HG02938 (cell line): ENCODE measurements at regions not wholly inside any gene's neighbourhood (a gene's known extent, or its start where the extent isn't known, plus 50 kb on each side); places are given as distances from the start of the nearest gene placed in this dataset.
"Not testable (repeated sequence)": the region's sequence is repeated elsewhere in the genome, so short reads cannot be mapped to it uniquely, and the experiment has no call there.

Experiments
- ATAC-seq: cut with Tn5 transposase; IDR thresholded peaks from one replicate; pipeline ENCODE4 v1.9.1; 2021; ENCODE audit warnings: mild to moderate bottlenecking, moderate library complexity; ENCODE audit not compliant: unreplicated experiment

- ATAC-seq = no peak
These were observed 300.5 kb upstream of the CTNND2 start for GRCh38 chr5:12204761-12205160.

- ATAC-seq = no peak
These were observed 289.3 kb upstream of the CTNND2 start for GRCh38 chr5:12193536-12193935.

DNA sequence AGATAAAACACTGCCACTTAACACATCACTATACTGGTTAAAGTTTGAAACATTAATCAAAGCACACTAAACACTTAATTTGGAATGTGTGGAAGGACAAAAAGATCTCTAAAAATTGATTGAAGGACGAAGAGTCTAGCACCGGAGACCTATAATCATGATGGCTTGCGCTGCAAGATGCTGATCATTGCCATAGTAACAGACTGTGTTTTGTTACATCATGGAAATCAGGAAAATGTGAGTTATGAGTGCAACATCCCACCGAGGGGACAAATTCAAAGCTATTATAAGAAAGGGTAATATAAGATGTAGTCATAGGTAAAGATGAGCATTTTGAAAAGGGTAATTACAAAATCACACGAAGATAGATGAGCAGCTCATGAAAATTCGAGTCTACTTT lies 278.8 kb upstream of the CTNND2 start:
- ATAC-seq = no peak

GRCh38 chr5:12177851-12178250 lies 273.6 kb upstream of the CTNND2 start:
- ATAC-seq = no peak

GRCh38 chr5:12177225-12177624 lies 273.0 kb upstream of the CTNND2 start:
- no peak for ATAC-seq

- no peak for ATAC-seq
These were observed 271.8 kb upstream of the CTNND2 start for GRCh38 chr5:12175914-12176585.

DNA sequence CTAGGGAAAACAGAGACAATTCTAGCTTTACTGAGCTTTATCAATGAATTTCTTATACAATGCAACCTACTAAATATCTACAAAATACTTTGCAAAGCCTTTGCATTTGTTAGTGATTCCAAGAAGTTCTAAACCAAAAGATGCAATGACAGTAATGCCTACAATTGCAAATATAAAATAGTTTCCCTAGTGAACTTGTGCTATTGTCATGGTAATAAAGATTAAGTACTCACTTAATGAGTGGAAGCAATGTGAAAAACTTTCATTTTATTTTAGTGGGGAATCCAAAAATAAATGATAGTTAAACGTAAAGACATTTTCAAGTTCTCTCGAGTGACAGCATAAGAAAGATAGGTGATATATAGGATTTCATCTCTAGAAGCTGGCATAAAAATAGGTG lies 270.5 kb upstream of the CTNND2 start:
- ATAC-seq = no peak

- ATAC-seq = no peak
These were observed 265.3 kb upstream of the CTNND2 start for GRCh38 chr5:12169536-12169935.

GRCh38 chr5:12162863-12163262 lies 258.6 kb upstream of the CTNND2 start:
- ATAC-seq = no peak

DNA sequence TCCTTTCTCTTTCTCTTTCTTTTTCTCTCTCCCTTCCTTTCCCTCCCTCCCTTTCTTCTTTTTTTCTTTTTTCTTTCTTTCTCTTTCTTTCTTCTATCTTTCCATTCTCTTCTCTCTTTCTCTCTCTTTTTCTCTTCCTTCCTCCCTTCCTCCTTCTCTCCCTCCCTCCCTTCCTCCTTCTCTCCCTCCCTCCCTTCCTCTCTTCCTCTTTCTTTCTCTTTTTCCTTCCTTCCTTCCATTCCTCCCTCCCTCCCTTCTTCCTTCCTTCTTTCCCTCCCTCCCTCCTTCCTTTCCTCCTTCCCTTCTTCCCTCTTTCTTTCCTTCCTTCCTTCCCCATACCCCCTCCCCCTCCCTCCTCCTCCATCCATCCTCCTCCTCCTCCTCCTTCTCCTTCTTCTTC lies 243.3 kb upstream of the CTNND2 start:
- ATAC-seq = no peak

- ATAC-seq = no peak
These were observed 237.2 kb upstream of the CTNND2 start for GRCh38 chr5:12141496-12141895.

DNA sequence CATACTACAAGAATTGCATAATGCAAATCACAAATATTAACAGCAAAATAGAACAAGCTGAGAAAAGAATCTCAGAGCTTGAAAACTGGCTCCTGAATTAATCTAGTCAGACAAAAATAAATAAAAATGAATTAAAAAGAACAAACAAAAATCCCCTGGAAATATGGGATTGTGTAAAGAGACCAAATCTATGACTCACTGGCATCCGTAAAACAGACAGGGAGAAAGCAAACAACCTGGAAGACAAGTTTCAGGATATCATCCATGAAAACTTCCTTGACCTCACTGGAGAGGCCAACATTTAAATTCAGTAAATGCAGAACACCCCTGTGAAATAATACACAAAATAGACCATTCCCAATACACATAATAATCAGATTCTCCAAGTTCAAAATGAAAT lies 229.3 kb upstream of the CTNND2 start:
- ATAC-seq = no peak

DNA sequence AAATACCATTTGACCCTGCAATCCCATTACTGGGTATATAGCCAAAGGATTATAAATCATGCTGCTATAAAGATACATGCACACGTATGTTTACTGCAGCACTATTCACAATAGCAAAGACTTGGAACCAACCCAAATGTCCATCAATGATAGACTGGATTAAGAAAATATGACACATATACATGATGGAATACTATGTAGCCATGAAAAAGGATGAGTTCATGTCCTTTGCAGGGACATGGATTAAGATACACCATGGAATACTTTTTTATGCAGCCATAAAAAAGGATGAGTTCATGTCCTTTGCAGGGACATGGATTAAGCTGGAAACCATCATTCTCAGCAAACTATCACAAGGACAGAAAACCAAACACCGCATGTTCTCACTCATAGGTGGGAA lies 226.8 kb upstream of the CTNND2 start:
- not testable (repeated sequence) for ATAC-seq

DNA sequence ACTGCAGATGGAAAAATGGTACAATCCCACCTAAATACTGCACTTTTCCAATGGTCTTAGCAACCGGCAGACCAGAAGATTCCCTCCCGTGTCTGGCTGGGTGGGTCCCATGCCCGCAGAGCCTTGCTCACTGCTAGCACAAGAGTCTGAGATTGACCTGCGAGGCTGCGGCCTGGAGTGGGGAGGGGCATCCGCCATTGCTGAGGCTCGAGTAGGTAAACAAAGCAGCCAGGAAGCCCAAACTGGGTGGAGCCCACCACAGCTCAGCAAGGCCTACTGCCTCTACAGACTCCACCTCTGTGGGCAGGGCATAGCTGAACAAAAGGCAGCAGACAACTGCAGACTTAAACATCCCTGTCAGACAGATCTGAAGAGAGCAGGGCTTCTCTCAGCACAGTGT lies 221.6 kb upstream of the CTNND2 start:
- ATAC-seq = no peak

DNA sequence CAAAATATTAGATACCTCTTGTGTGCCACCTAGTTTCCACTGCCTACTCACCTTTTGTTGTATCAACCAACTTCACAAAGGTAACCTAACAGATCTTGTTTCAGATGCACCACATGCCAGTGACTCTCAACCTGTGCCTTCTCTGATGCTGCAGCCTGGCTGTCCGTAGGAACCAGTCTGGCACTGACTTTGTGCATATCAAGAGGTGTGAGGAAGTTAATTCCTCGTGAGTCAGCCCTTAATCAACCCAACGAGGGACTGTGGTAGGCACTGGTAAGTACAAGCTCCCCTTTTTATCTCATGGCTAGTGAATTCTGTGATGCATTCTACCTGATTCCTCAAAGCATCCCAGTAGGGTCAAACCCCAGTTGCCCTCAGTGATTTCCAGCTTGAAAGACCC lies 215.4 kb upstream of the CTNND2 start:
- no peak for ATAC-seq

DNA sequence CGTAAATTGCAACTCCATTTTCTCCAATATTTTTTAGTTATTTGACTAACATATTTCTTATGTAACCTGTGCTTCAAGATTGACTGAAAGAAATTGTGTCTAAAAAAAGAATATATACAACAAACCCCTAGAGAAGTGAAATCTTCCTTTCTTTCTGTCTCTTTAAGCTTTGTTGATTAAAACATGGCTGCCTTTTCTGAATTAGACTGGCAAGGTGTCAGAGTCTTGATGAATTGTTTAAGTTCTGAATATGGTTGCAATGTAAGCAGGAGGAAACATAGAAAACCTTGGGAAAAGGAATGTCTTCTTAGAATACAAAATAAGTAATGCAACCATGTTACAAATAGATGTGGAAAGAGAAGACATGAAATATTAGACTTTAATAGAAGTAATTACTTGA lies 209.8 kb upstream of the CTNND2 start:
- ATAC-seq = no peak

GRCh38 chr5:12113062-12113461 lies 208.8 kb upstream of the CTNND2 start:
- no peak for ATAC-seq

DNA sequence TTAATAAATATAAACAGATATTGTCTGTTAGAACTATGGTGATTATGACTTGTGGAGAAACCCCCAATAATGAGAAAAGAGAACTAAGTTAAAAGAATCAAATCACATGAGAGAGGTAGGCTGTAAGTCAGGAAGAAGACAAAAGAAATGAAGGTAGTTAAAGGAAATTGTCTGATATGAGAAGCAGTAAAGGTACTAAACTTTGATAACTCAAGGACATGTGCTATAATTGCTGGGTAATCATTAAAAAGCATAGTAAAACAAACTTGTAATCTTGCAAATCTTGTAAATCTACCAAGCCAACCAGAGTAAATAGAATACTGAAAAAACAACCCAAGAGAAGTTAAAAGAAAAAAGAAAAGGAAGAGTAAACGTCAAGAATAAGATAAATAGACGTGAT lies 207.0 kb upstream of the CTNND2 start:
- no peak for ATAC-seq

DNA sequence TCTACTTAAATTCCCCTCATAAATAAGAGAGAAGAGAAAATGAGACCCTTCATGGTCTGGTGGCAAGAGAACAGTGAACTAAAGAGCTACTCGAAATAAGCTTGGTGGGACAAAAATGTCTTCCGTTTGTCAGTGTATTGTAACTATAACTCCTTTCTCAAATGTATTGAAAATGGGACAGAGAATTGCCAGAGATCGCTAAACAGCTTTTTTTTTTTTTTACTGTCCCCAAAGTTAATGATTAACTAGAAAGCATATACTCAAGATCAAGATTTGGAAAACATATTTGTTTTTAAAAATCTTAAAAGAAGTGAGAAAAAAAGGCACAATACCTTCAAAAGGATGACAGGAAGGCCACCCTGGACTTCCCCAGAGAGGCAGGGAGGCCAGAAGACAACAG lies 206.4 kb upstream of the CTNND2 start:
- no peak for ATAC-seq

- no peak for ATAC-seq
These were observed 204.9 kb upstream of the CTNND2 start for GRCh38 chr5:12109075-12109688.

DNA sequence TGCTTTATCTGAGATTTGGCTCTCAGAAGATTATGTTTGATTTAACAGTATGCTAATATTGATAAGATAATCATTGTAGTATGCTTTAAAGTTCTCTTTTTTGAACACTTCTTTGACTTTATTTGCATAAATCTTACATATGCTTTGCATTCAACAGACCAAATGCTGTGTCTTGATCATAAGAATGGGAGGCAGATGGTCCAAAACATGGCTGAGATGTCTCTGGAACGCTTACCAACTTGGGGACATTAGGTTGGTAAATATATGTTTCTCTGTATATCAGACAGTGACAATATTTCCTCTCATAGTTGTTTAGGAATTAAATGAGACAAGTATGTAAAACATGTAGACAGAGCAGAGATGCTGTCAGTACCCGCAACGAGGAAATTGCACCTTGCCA lies 197.9 kb upstream of the CTNND2 start:
- ATAC-seq = no peak

DNA sequence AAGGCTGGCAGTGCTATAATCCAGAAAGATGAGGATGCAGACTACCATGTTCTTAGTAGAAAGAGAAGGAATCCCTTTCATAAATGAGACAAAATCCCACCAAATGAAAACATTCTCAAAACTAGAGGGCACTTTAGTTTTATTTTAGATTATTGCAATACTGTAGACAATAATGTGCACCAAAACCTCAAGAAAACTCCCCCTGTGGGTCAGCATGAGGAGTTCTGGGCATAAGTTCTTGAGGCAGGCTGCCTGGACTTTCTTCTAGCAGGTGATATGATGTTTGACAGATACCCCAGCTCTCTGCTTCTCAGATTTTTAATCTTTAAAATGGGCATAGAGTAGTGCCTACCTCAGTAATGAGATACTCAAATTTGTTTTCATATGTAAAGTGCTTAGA lies 196.3 kb upstream of the CTNND2 start:
- no peak for ATAC-seq

- ATAC-seq = no peak
These were observed 195.1 kb upstream of the CTNND2 start for GRCh38 chr5:12099296-12099695.
